ENCODE measurements at regions not wholly inside any gene's neighbourhood (a gene's known extent, or its start where the extent isn't known, plus 50 kb on each side); places are given as distances from the start of the nearest gene placed in this dataset.

DNA sequence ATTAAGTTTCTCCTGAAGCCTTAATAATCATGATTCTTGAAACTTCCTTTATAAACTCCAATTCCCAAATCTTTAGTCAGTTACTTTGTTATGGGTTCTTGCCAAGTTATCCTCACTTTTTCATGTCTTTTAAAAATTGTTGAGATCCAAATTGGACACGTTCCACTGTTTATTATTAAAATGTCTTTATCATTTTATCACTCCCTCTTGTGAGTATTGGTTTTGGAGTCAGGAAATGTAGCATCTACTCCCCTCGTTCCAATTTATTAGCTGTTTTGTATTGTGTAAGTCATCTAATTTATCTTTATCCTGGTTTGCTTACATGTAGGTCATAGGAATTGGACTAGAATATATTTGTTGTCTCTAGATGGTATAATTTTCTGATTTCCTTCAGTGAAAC, 213.1 kb upstream of the SLC39A10 start:
- TF ChIP-seq, protein P1, sequence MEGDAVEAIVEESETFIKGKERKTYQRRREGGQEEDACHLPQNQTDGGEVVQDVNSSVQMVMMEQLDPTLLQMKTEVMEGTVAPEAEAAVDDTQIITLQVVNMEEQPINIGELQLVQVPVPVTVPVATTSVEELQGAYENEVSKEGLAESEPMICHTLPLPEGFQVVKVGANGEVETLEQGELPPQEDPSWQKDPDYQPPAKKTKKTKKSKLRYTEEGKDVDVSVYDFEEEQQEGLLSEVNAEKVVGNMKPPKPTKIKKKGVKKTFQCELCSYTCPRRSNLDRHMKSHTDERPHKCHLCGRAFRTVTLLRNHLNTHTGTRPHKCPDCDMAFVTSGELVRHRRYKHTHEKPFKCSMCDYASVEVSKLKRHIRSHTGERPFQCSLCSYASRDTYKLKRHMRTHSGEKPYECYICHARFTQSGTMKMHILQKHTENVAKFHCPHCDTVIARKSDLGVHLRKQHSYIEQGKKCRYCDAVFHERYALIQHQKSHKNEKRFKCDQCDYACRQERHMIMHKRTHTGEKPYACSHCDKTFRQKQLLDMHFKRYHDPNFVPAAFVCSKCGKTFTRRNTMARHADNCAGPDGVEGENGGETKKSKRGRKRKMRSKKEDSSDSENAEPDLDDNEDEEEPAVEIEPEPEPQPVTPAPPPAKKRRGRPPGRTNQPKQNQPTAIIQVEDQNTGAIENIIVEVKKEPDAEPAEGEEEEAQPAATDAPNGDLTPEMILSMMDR (IDR thresholded peaks at IDR 0.05) = no peak
- TF ChIP-seq EZH2 (IDR thresholded peaks at IDR 0.05; ENCODE audit: borderline replicate concordance, insufficient read depth, low read depth, low read length, poor library complexity, severe bottlenecking) = no peak

Measured in B cell (primary cell).